Peyer's patch (tissue), 4 donors: ENCODE measurements at regions not wholly inside any gene's neighbourhood (a gene's known extent, or its start where the extent isn't known, plus 50 kb on each side); places are given as distances from the start of the nearest gene placed in this dataset.

Experiments
- DNase-seq, 3 donors: peaks; one replicate each; pipeline ENCODE4 v3.0.0-alpha.2; 2017 to 2019
- H3K27ac ChIP-seq, 4 donors: fragments of 200-600 bp; sonication (generic); one replicate each; pipeline ENCODE4 v1.5.1; 2016 to 2019
- H3K27me3 ChIP-seq, 2 donors: fragments of 200-600 bp; sonication (generic); one replicate each; pipeline ENCODE4 v1.5.1; 2019
- H3K36me3 ChIP-seq, 3 donors: fragments of 200-600 bp; sonication (generic); one replicate each; pipeline ENCODE4 v1.5.1; 2016 to 2019
- H3K4me1 ChIP-seq, 4 donors: fragments of 200-600 bp; sonication (generic); one replicate each; pipeline ENCODE4 v1.5.1; 2016 to 2019
- H3K4me3 ChIP-seq, 4 donors: fragments of 200-600 bp; sonication (generic); 1 replicate in 3 of 4; 2 replicates in 1 of 4; pipeline ENCODE4 v1.5.1; 2016 to 2019; ENCODE audit warnings: mild to moderate bottlenecking in 1 of 4
- H3K9me3 ChIP-seq, 4 donors: fragments of 200-600 bp; sonication (generic); one replicate each; pipeline ENCODE4 v1.5.1; 2016 to 2019; ENCODE audit warnings: mild to moderate bottlenecking in 1 of 4
- CTCF ChIP-seq, 6 experiments: fragments of 450-650 bp in 4 of 6; fragments of 200-600 bp in 2 of 6; sonication (generic) in 1 of 6; IDR thresholded peaks; one replicate each; pipeline ENCODE4 v1.5.1; 2017 to 2019; ENCODE audit warnings: antibody characterized with exemption in 6 of 6, mild to moderate bottlenecking in 3 of 6, moderate library complexity in 1 of 6
- POLR2A ChIP-seq, 2 donors: fragments of 450-650 bp; IDR thresholded peaks; one replicate each; pipeline ENCODE4 v1.5.1; 2017; ENCODE audit warnings: antibody characterized with exemption in 2 of 2, mild to moderate bottlenecking in 2 of 2, moderate library complexity in 2 of 2

- Histone ChIP-seq H3K9me3 (no peaks in the 10 kb centered on the region), H3K36me3 (no peaks in the 10 kb centered on the region), H3K4me3 (no peak overlapping the region), H3K27ac (no peak overlapping the region), H3K27me3 (no peaks in the 10 kb centered on the region), H3K4me1 (no peaks in the 10 kb centered on the region)
- DNase-seq: no peak
- TF ChIP-seq POLR2A (IDR thresholded peaks at IDR 0.05) (no peak), CTCF (IDR thresholded peaks at IDR 0.05) (no peak)
Observed at GRCh38 chr2:40528564-40528963, 76.7 kb upstream of the SLC8A1 start.

GRCh38 chr2:40531359-40531758, 79.5 kb upstream of the SLC8A1 start:
- Histone ChIP-seq H3K36me3 (no peaks in the 10 kb centered on the region), H3K27me3 (no peaks in the 10 kb centered on the region), H3K27ac (no peak overlapping the region), H3K4me3 (no peak overlapping the region), H3K9me3 (no peaks in the 10 kb centered on the region), H3K4me1 (no peaks in the 10 kb centered on the region)
- no peak for DNase-seq
- TF ChIP-seq POLR2A (IDR thresholded peaks at IDR 0.05): no peak
- TF ChIP-seq CTCF (IDR thresholded peaks at IDR 0.05): no peak

GRCh38 chr2:40534528-40534927, 82.6 kb upstream of the SLC8A1 start:
- H3K27me3 ChIP-seq: no peaks in the 10 kb centered on the region
- no peaks in the 10 kb centered on the region for H3K4me1 ChIP-seq
- no peaks in the 10 kb centered on the region for H3K36me3 ChIP-seq
- TF ChIP-seq POLR2A (IDR thresholded peaks at IDR 0.05) (no peak), CTCF (IDR thresholded peaks at IDR 0.05) (no peak)
- no peaks in the 10 kb centered on the region for H3K9me3 ChIP-seq
- H3K4me3 ChIP-seq: no peak overlapping the region
- DNase-seq: no peak
- no peak overlapping the region for H3K27ac ChIP-seq

GRCh38 chr2:40535972-40536371, 84.1 kb upstream of the SLC8A1 start:
- Histone ChIP-seq H3K27ac (no peak overlapping the region), H3K9me3 (no peaks in the 10 kb centered on the region), H3K4me1 (no peaks in the 10 kb centered on the region), H3K27me3 (no peaks in the 10 kb centered on the region), H3K36me3 (no peaks in the 10 kb centered on the region), H3K4me3 (no peak overlapping the region)
- no peak for DNase-seq
- TF ChIP-seq CTCF (IDR thresholded peaks at IDR 0.05) (no peak), POLR2A (IDR thresholded peaks at IDR 0.05) (no peak)

- Histone ChIP-seq H3K27ac (peak overlapping the region in 1 of 4 donors; percentile 48), H3K9me3 (no peaks in the 10 kb centered on the region), H3K4me1 (no peaks in the 10 kb centered on the region), H3K4me3 (peak overlapping the region in 1 of 4 donors; percentile 10), H3K27me3 (no peaks in the 10 kb centered on the region), H3K36me3 (no peaks in the 10 kb centered on the region)
- TF ChIP-seq POLR2A (IDR thresholded peaks at IDR 0.05) (no peak), CTCF (IDR thresholded peaks at IDR 0.05) (peak in 3 of 6 experiments; percentile 21 to 31 (median 28))
- no peak for DNase-seq
Observed at GRCh38 chr2:40540026-40540425, 88.1 kb upstream of the SLC8A1 start.

GRCh38 chr2:40543381-40543780, 91.5 kb upstream of the SLC8A1 start:
- H3K9me3 ChIP-seq: no peaks in the 10 kb centered on the region
- DNase-seq: no peak
- no peak overlapping the region for H3K4me3 ChIP-seq
- TF ChIP-seq POLR2A (IDR thresholded peaks at IDR 0.05): no peak
- TF ChIP-seq CTCF (IDR thresholded peaks at IDR 0.05): no peak
- H3K4me1 ChIP-seq: no peaks in the 10 kb centered on the region
- no peaks in the 10 kb centered on the region for H3K27me3 ChIP-seq
- no peaks in the 10 kb centered on the region for H3K36me3 ChIP-seq
- no peak overlapping the region for H3K27ac ChIP-seq
